K562 (cell line): ENCODE measurements at regions not wholly inside any gene's neighbourhood (a gene's known extent, or its start where the extent isn't known, plus 50 kb on each side); places are given as distances from the start of the nearest gene placed in this dataset.

Source experiments
- ATAC-seq: fragments of 200-7000 bp; cut with Tn5 transposase; 3 replicates; pipeline ENCODE4 v1.9.1; 2020; ENCODE audit warnings: moderate library complexity
- BruUV-seq: library from RNA; stranded (reverse); fragments of 400-500 nt; replicated peaks from 2 replicates; lab custom pipeline; 2021; lab: Mats Ljungman, UMichigan
- CTCF ChIA-PET: fragments of 300-600 bp; formaldehyde crosslinking; extraction: SDS; loops from one replicate; lab custom pipeline; 2021; ENCODE audit warnings: low intra/inter-chr PET ratio; lab: Yijun Ruan, JAX
- POLR2A ChIA-PET: fragments of 300-600, 350-650 bp; sonication (Branson Sonifier 250); formaldehyde crosslinking; extraction: SDS; loops from one replicate; lab custom pipeline; 2021; ENCODE audit warnings: antibody characterized with exemption, inconsistent platforms; lab: Yijun Ruan, JAX
- DNase-seq, 4 experiments: peaks; one replicate each; pipeline versions ENCODE4 v3.0.0 to v3.0.0-alpha.2; 2011 to 2018; ENCODE audit warnings: low spot score in 3 of 4, mixed read lengths in 3 of 4; ENCODE audit errors: extremely low read depth in 1 of 4
- FAIRE-seq: peaks from 2 replicates; lab custom pipeline; 2011; peaks lifted over from hg19 to GRCh38; lab: Jason Lieb, UNC
- H2AFZ ChIP-seq: 2 replicates; pipeline ENCODE4 v1.6.0; 2011; ENCODE audit warnings: low read depth, low read length, control low read depth, inconsistent platforms
- H3K27ac ChIP-seq: fragments of 200-600 bp; 3 replicates; pipeline ENCODE4 v1.8.0; 2011; ENCODE audit warnings: low read depth, mild to moderate bottlenecking, control low read depth, inconsistent platforms, low read length, moderate library complexity, mixed read lengths; ENCODE audit errors: extremely low read depth
- H3K27me3 ChIP-seq, 2 experiments: fragments of 300-600 bp in 1 of 2; 2 replicates in 1 of 2; 3 replicates in 1 of 2; pipeline versions ENCODE4 v1.6.0 to v1.8.0; 2011; ENCODE audit warnings: inconsistent platforms in 2 of 2, low read length in 2 of 2, mild to moderate bottlenecking in 1 of 2, mixed read lengths in 1 of 2, moderate library complexity in 1 of 2; ENCODE audit not compliant: control insufficient read depth in 2 of 2, insufficient read depth in 2 of 2
- H3K36me3 ChIP-seq: fragments of 300-600 bp; 3 replicates; pipeline ENCODE4 v1.8.0; 2011; ENCODE audit warnings: mild to moderate bottlenecking, low read length, inconsistent platforms; ENCODE audit not compliant: control insufficient read depth, insufficient read depth
- H3K4me1 ChIP-seq, 2 experiments: fragments of 200-600 bp in 1 of 2; replicated peaks in 1 of 2; 2 replicates in 1 of 2; 3 replicates in 1 of 2; pipeline versions ENCODE4 v1.5.1 to v1.8.0; 2011; ENCODE audit warnings: inconsistent platforms in 2 of 2, low read length in 2 of 2, mild to moderate bottlenecking in 1 of 2, mixed read lengths in 1 of 2, moderate library complexity in 1 of 2; ENCODE audit not compliant: control insufficient read depth in 2 of 2, insufficient read depth in 2 of 2
- H3K4me2 ChIP-seq: 2 replicates; pipeline ENCODE4 v1.6.1; 2011; ENCODE audit warnings: low read length, control low read depth, inconsistent platforms, mixed read lengths; ENCODE audit not compliant: insufficient read depth
- H3K4me3 ChIP-seq: fragments of 200-600 bp; sonication (generic), shearing (Covaris generic); 2 replicates; pipeline ENCODE4 v1.5.1; 2016; ENCODE audit warnings: control low read depth, inconsistent platforms
- H3K79me2 ChIP-seq: fragments of 200-600 bp; 3 replicates; pipeline ENCODE4 v1.8.0; 2011; ENCODE audit warnings: low read length, inconsistent platforms; ENCODE audit not compliant: control insufficient read depth, insufficient read depth
- H3K9ac ChIP-seq, 2 experiments: 2 replicates each; pipeline versions ENCODE4 v1.6.0 to v1.6.1; 2011; ENCODE audit warnings: low read depth in 2 of 2, low read length in 2 of 2, control low read depth in 1 of 2, inconsistent platforms in 1 of 2, mild to moderate bottlenecking in 1 of 2, mixed read lengths in 1 of 2; ENCODE audit not compliant: insufficient read depth in 1 of 2
- H3K9me1 ChIP-seq: one replicate; pipeline ENCODE4 v1.6.0; 2011; ENCODE audit warnings: inconsistent platforms, mild to moderate bottlenecking, low read length, moderate library complexity; ENCODE audit not compliant: control insufficient read depth, insufficient read depth
- H3K9me3 ChIP-seq: replicated peaks from 2 replicates; pipeline ENCODE4 v1.5.1; 2011; ENCODE audit warnings: low read depth, low read length, inconsistent platforms; ENCODE audit not compliant: control insufficient read depth, insufficient read depth
- H4K20me1 ChIP-seq: replicated peaks from 2 replicates; pipeline ENCODE4 v1.6.1; 2011; ENCODE audit warnings: low read length, inconsistent platforms, mixed read lengths; ENCODE audit not compliant: control insufficient read depth, insufficient read depth
- CGGBP1 ChIP-seq: fragments of 250-450 bp; sonication (Bioruptor Pico); IDR thresholded peaks from 2 replicates; pipeline ENCODE4 v1.9.0; 2021; ENCODE audit warnings: mild to moderate bottlenecking
- ETV6 ChIP-seq, 3 experiments: fragments of 150-350 bp in 1 of 3; sonication (generic) in 1 of 3; formaldehyde crosslinking in 1 of 3; IDR thresholded peaks; 2 replicates each; pipeline versions ENCODE4 v1.6.1 to v1.8.0; 2014 to 2022; ENCODE audit warnings: borderline replicate concordance in 2 of 3, low read depth in 2 of 3, antibody characterized with exemption in 1 of 3, low read length in 1 of 3, mild to moderate bottlenecking in 1 of 3, missing genetic modification reagents in 1 of 3
- HDAC6 ChIP-seq: IDR thresholded peaks from 2 replicates; pipeline ENCODE4 v1.6.1; 2012; ENCODE audit warnings: low read depth, mild to moderate bottlenecking, control low read depth, inconsistent platforms, low read length, moderate library complexity
- IRF2 ChIP-seq: sonication (generic); formaldehyde crosslinking; IDR thresholded peaks from 2 replicates; pipeline ENCODE4 v1.8.1; 2022; ENCODE audit warnings: mild to moderate bottlenecking, missing genetic modification reagents
- KDM2B ChIP-seq: fragments of 250-450 bp; sonication (Bioruptor Pico); IDR thresholded peaks from 2 replicates; pipeline ENCODE4 v1.8.0; 2021; ENCODE audit warnings: mild to moderate bottlenecking, moderate library complexity
- KDM5B ChIP-seq: fragments of 200-600 bp; sonication (generic); IDR thresholded peaks from 2 replicates; pipeline ENCODE4 v1.6.1; 2012; ENCODE audit warnings: low read depth, mild to moderate bottlenecking, moderate library complexity, low read length, control low read depth, inconsistent platforms; ENCODE audit not compliant: insufficient replicate concordance
- NCOA4 ChIP-seq: fragments of 450-650 bp; IDR thresholded peaks from 2 replicates; pipeline ENCODE4 v1.6.1; 2018; ENCODE audit warnings: mild to moderate bottlenecking; ENCODE audit not compliant: partially characterized antibody
- NR3C1 ChIP-seq: sonication (generic); formaldehyde crosslinking; IDR thresholded peaks from 2 replicates; pipeline ENCODE4 v1.8.1; 2022; ENCODE audit warnings: missing genetic modification reagents
- RNF219 ChIP-seq: fragments of 250-450 bp; sonication (Bioruptor Pico); IDR thresholded peaks from 2 replicates; pipeline ENCODE4 v1.5.0; 2022; ENCODE audit warnings: mild to moderate bottlenecking
- SMARCB1 ChIP-seq: IDR thresholded peaks from 2 replicates; pipeline ENCODE4 v1.6.1; 2011; ENCODE audit warnings: improper control_type of control experiment, low read depth; ENCODE audit not compliant: insufficient read length
- SMC3 ChIP-seq: conservative IDR thresholded peaks from 2 replicates; pipeline ENCODE4 v1.6.1; 2011; ENCODE audit warnings: low read depth, low read length, improper control_type of control experiment; ENCODE audit not compliant: insufficient read depth
- ZNF436 ChIP-seq: fragments of 250-450, 450-650 bp; sonication (Bioruptor Pico); formaldehyde crosslinking; IDR thresholded peaks from 2 replicates; pipeline ENCODE4 v1.7.0; 2020; ENCODE audit warnings: mild to moderate bottlenecking
- WGBS: fragments of 100-300 bp; shearing (Covaris generic); methylation state at CpG from one replicate; pipeline ENCODE4 v1.1.6; 2016; ENCODE audit warnings: low coverage, mixed read lengths; ENCODE audit not compliant: insufficient coverage; ENCODE audit errors: missing lambda C conversion rate; 5-methylcytosine and 5-hydroxymethylcytosine counted together
- in situ Hi-C: fragments of 300-500 bp; cut with MboI; formaldehyde crosslinking; loops from 4 replicates; pipeline ENCODE4 v1.15.0; 2018; ENCODE audit warnings: inconsistent platforms, mixed read lengths
- intact Hi-C: fragments of 100-400 bp; cut with micrococcal nuclease; formaldehyde crosslinking; loops from 2 replicates; pipeline ENCODE4 v1.14.2; 2022

GRCh38 chr17:54221499-54221898, 398.8 kb downstream of the KIF2B start:
- ChIA-PET POLR2A (no interaction called here), CTCF (no interaction called here)
- TF ChIP-seq NR3C1 (CRISPR knock-in tag) = no peak
- no peak for TF ChIP-seq RNF219 (CRISPR knock-in tag)
- Histone ChIP-seq H3K27ac (no peak overlapping the region), H4K20me1 (no peaks in the 10 kb centered on the region), H2AFZ (no peak overlapping the region), H3K36me3 (no peaks in the 10 kb centered on the region), H3K4me2 (no peak overlapping the region), H3K4me1 (no peaks in the 10 kb centered on the region), H3K9me1 (no peaks in the 10 kb centered on the region), H3K79me2 (no peaks in the 10 kb centered on the region), H3K27me3 (no peaks in the 10 kb centered on the region), H3K9ac (no peak overlapping the region), H3K4me3 (no peak overlapping the region), H3K9me3 (no peaks in the 10 kb centered on the region)
- WGBS = 4% methylated on average over 2 of the region's 2 CpGs
- in situ Hi-C loops = no loop called here
- BruUV-seq = no TSS peak
- intact Hi-C loops = no loop called here
- no peak for ATAC-seq
- FAIRE-seq = no peak
- DNase-seq = no peak

- DNase-seq (no peak), FAIRE-seq (no peak), ATAC-seq (no peak)
- Histone ChIP-seq H3K4me1 (no peaks in the 10 kb centered on the region), H3K4me3 (no peak overlapping the region), H2AFZ (no peak overlapping the region), H3K79me2 (no peaks in the 10 kb centered on the region), H3K27ac (no peak overlapping the region), H3K36me3 (no peaks in the 10 kb centered on the region), H4K20me1 (no peaks in the 10 kb centered on the region), H3K9me1 (no peaks in the 10 kb centered on the region), H3K4me2 (no peak overlapping the region), H3K9ac (no peak overlapping the region), H3K9me3 (no peaks in the 10 kb centered on the region; the same call in 1 of the 2 replicates), H3K27me3 (no peaks in the 10 kb centered on the region)
- ChIA-PET CTCF (no interaction called here), POLR2A (no interaction called here)
- 0% methylated on average over 4 of the region's 4 CpGs for WGBS
- BruUV-seq = no TSS peak
- TF ChIP-seq SMARCB1 (no peak), KDM2B (CRISPR knock-in tag) (no peak), HDAC6 (no peak), ETV6 (IDR thresholded peaks at IDR 0.05; ENCODE audit: borderline replicate concordance in 1 of 2, low read depth in 2 of 2, low read length in 1 of 2) (no peak), ETV6 (CRISPR knock-in tag; IDR thresholded peaks at IDR 0.05; ENCODE audit: borderline replicate concordance) (no peak), IRF2 (no peak), NCOA4 (no peak), SMC3 (no peak), ZNF436 (CRISPR knock-in tag) (no peak), CGGBP1 (CRISPR knock-in tag) (no peak), KDM5B (no peak)
- intact Hi-C loops = no loop called here
- in situ Hi-C loops = no loop called here
Observed at GRCh38 chr17:54235571-54235970, 412.8 kb downstream of the KIF2B start.
